HCT116 (cell line): ENCODE measurements at regions not wholly inside any gene's neighbourhood (a gene's known extent, or its start where the extent isn't known, plus 50 kb on each side); places are given as distances from the start of the nearest gene placed in this dataset.

ENCODE experiments used
- ATAC-seq: fragments of 200-7000 bp; cut with Tn5 transposase; 2 replicates; pipeline ENCODE4 v1.9.1; 2020; ENCODE audit warnings: mild to moderate bottlenecking, moderate library complexity
- BruUV-seq: library from RNA; stranded (reverse); fragments of 400-500 nt; replicated peaks from 2 replicates; lab custom pipeline; 2021; lab: Mats Ljungman, UMichigan
- CTCF ChIA-PET: fragments of 300-600 bp; sonication (Branson Sonifier 250); formaldehyde crosslinking; loops from one replicate; lab custom pipeline; 2021; ENCODE audit warnings: antibody characterized with exemption; lab: Charles Lee
- POLR2A ChIA-PET: fragments of 300-600, 350-600 bp; sonication (Branson Sonifier 250); formaldehyde crosslinking; loops from one replicate; lab custom pipeline; 2021; ENCODE audit warnings: antibody characterized with exemption; lab: Charles Lee
- RAD21 ChIA-PET, 2 experiments: fragments of 300-600 bp; sonication (Branson Sonifier 250); formaldehyde crosslinking; loops; one replicate each; lab custom pipeline; 2023; ENCODE audit warnings: low total read pairs in 2 of 2; ENCODE audit not compliant: uncharacterized antibody in 2 of 2, unreplicated experiment in 2 of 2, low non-redundant PET in 1 of 2; lab: Charles Lee
- DNase-seq: peaks from one replicate; pipeline ENCODE4 v3.0.0-alpha.2; 2010; ENCODE audit warnings: low read depth, low spot score
- H2AFZ ChIP-seq: fragments of 200-600 bp; shearing (Covaris generic), sonication (generic); 2 replicates; pipeline ENCODE4 v1.6.1; 2017; ENCODE audit warnings: low read depth, mixed run types, mixed read lengths, antibody characterized with exemption, low read length; ENCODE audit not compliant: poor library complexity, severe bottlenecking
- H3K27ac ChIP-seq: 2 replicates; pipeline ENCODE4 v1.5.1; 2012; ENCODE audit warnings: low read depth, low read length
- H3K27me3 ChIP-seq: fragments of 200-600 bp; sonication (generic); 2 replicates; pipeline ENCODE4 v1.6.1; 2016; ENCODE audit warnings: mixed run types, low read length, mixed read lengths; ENCODE audit not compliant: insufficient read depth
- H3K36me3 ChIP-seq, 2 experiments: fragments of 200-500 bp in 1 of 2; fragments of 200-600 bp in 1 of 2; sonication (Bioruptor generic) in 1 of 2; sonication (generic) in 1 of 2; 2 replicates each; pipeline versions ENCODE4 v1.5.1 to v1.6.1; 2014 to 2016; ENCODE audit warnings: low read length in 2 of 2, inconsistent platforms in 1 of 2, mixed read lengths in 1 of 2, mixed run types in 1 of 2; ENCODE audit not compliant: insufficient read depth in 2 of 2, control insufficient read depth in 1 of 2
- H3K4me1 ChIP-seq, 2 experiments: fragments of 200-600 bp in 1 of 2; sonication (generic) in 1 of 2; 2 replicates each; pipeline versions ENCODE4 v1.5.1 to v1.6.1; 2012 to 2017; ENCODE audit warnings: low read length in 2 of 2, inconsistent platforms in 1 of 2, mild to moderate bottlenecking in 1 of 2, mixed read lengths in 1 of 2, mixed run types in 1 of 2, moderate library complexity in 1 of 2; ENCODE audit not compliant: insufficient read depth in 2 of 2, control insufficient read depth in 1 of 2
- H3K4me2 ChIP-seq: fragments of 200-600 bp; sonication (generic); 2 replicates; pipeline ENCODE4 v1.6.1; 2017; ENCODE audit warnings: mixed run types, low read length, mixed read lengths
- H3K4me3 ChIP-seq, 2 experiments: fragments of 200-600 bp in 1 of 2; sonication (generic) in 1 of 2; replicated peaks in 1 of 2; 2 replicates each; pipeline ENCODE4 v1.5.1; 2011 to 2016; ENCODE audit warnings: low read length in 2 of 2, control low read depth in 1 of 2, low read depth in 1 of 2, mild to moderate bottlenecking in 1 of 2, mixed read lengths in 1 of 2, mixed run types in 1 of 2
- H3K79me2 ChIP-seq: fragments of 200-600 bp; sonication (generic); 2 replicates; pipeline ENCODE4 v1.6.1; 2017; ENCODE audit warnings: mild to moderate bottlenecking, mixed run types, low read length, moderate library complexity, mixed read lengths; ENCODE audit not compliant: insufficient read depth
- H3K9ac ChIP-seq: fragments of 200-600 bp; sonication (generic); 2 replicates; pipeline ENCODE4 v1.6.1; 2016; ENCODE audit warnings: low read length, mixed read lengths
- H3K9me2 ChIP-seq: fragments of 200-600 bp; sonication (generic), shearing (Covaris generic); 2 replicates; pipeline ENCODE4 v1.6.1; 2017; ENCODE audit warnings: mixed run types, mild to moderate bottlenecking, moderate library complexity; ENCODE audit not compliant: insufficient read depth
- H3K9me3 ChIP-seq, 2 experiments: fragments of 200-500 bp in 1 of 2; fragments of 200-600 bp in 1 of 2; sonication (Bioruptor generic) in 1 of 2; sonication (generic) in 1 of 2; 2 replicates each; pipeline ENCODE4 v1.6.1; 2014 to 2017; ENCODE audit warnings: low read length in 2 of 2, mixed read lengths in 2 of 2, inconsistent platforms in 1 of 2, low read depth in 1 of 2, mild to moderate bottlenecking in 1 of 2, mixed run types in 1 of 2, moderate library complexity in 1 of 2; ENCODE audit not compliant: control insufficient read depth in 1 of 2, insufficient read depth in 1 of 2
- H4K20me1 ChIP-seq: fragments of 200-600 bp; sonication (generic), shearing (Covaris generic); 2 replicates; pipeline ENCODE4 v1.6.1; 2017; ENCODE audit warnings: mixed run types, mild to moderate bottlenecking, moderate library complexity; ENCODE audit not compliant: insufficient read depth
- ELF1 ChIP-seq: IDR thresholded peaks from 2 replicates; pipeline ENCODE4 v1.6.1; 2012; ENCODE audit warnings: low read depth, borderline replicate concordance
- EZH2phosphoT487 ChIP-seq: fragments of 200-600 bp; IDR thresholded peaks from 2 replicates; pipeline ENCODE4 v1.6.1; 2018; ENCODE audit warnings: antibody characterized with exemption, borderline replicate concordance
- JUND ChIP-seq: IDR thresholded peaks from 2 replicates; pipeline ENCODE4 v1.6.1; 2012
- POLR2AphosphoS5 ChIP-seq: IDR thresholded peaks from 2 replicates; pipeline ENCODE4 v1.6.1; 2011; ENCODE audit warnings: mild to moderate bottlenecking, low read depth, low read length, moderate library complexity
- RAD21 ChIP-seq: IDR thresholded peaks from 2 replicates; pipeline ENCODE4 v1.6.1; 2012; ENCODE audit warnings: low read depth, mild to moderate bottlenecking
- TCF7L2 ChIP-seq: IDR thresholded peaks from 2 replicates; pipeline ENCODE4 v1.7.0; 2011; ENCODE audit warnings: borderline replicate concordance, inconsistent platforms; ENCODE audit not compliant: insufficient read depth, insufficient read length; ENCODE audit errors: extremely low read depth
- ZNF274 ChIP-seq: fragments of 200-500 bp; sonication (Bioruptor generic); IDR thresholded peaks from 2 replicates; pipeline ENCODE4 v1.6.1; 2014; ENCODE audit warnings: mild to moderate bottlenecking, low read depth, low read length, inconsistent platforms
- intact Hi-C: fragments of 100-400 bp; cut with micrococcal nuclease; formaldehyde crosslinking; loops from 2 replicates; pipeline ENCODE4 v1.10.0; 2022
- TF ChIP-seq, protein P1 (sequence below): IDR thresholded peaks from 2 replicates; pipeline ENCODE4 v1.6.1; 2012; ENCODE audit warnings: low read depth

DNA sequence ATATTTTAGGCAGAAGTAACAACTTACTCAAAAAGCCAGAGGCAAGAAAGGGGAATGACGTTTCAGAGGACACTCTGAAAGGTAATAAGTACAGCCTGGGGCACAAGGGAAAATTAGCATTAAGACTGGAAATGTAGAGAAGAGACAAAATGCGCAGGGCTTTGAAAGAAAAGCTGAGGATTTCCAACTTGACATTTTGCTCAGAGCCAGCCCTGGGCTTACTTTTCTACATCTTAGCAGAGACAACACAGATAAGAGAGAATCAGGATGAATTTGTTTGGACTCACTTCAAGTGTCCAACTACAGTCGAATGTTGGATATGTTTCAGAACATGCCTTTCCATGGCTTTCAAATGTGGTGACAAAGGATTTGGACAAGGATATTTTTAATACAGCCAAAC, 808.9 kb upstream of the LUZP2 start:
- no TSS peak for BruUV-seq
- intact Hi-C loops: no loop called here
- no peak for TF ChIP-seq EZH2phosphoT487
- TF ChIP-seq ELF1: no peak
- no peak for TF ChIP-seq JUND
- TF ChIP-seq, protein P1, sequence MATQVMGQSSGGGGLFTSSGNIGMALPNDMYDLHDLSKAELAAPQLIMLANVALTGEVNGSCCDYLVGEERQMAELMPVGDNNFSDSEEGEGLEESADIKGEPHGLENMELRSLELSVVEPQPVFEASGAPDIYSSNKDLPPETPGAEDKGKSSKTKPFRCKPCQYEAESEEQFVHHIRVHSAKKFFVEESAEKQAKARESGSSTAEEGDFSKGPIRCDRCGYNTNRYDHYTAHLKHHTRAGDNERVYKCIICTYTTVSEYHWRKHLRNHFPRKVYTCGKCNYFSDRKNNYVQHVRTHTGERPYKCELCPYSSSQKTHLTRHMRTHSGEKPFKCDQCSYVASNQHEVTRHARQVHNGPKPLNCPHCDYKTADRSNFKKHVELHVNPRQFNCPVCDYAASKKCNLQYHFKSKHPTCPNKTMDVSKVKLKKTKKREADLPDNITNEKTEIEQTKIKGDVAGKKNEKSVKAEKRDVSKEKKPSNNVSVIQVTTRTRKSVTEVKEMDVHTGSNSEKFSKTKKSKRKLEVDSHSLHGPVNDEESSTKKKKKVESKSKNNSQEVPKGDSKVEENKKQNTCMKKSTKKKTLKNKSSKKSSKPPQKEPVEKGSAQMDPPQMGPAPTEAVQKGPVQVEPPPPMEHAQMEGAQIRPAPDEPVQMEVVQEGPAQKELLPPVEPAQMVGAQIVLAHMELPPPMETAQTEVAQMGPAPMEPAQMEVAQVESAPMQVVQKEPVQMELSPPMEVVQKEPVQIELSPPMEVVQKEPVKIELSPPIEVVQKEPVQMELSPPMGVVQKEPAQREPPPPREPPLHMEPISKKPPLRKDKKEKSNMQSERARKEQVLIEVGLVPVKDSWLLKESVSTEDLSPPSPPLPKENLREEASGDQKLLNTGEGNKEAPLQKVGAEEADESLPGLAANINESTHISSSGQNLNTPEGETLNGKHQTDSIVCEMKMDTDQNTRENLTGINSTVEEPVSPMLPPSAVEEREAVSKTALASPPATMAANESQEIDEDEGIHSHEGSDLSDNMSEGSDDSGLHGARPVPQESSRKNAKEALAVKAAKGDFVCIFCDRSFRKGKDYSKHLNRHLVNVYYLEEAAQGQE: no peak
- no peak for TF ChIP-seq TCF7L2
- TF ChIP-seq ZNF274: no peak
- no peak for TF ChIP-seq RAD21
- TF ChIP-seq POLR2AphosphoS5: no peak
- CTCF ChIA-PET: no interaction called here
- H3K79me2 ChIP-seq: no peaks in the 10 kb centered on the region
- no peaks in the 10 kb centered on the region for H3K27me3 ChIP-seq
- peaks cover 15 to 23% of the 10 kb centered on the region in 2 experiments; a peak in 2 of 4 replicates for H3K9me3 ChIP-seq
- H4K20me1 ChIP-seq: no peaks in the 10 kb centered on the region
- no peaks in the 10 kb centered on the region; a peak in 1 of 4 replicates for H3K36me3 ChIP-seq
- DNase-seq (no peak), ATAC-seq (no peak)
- H3K4me2 ChIP-seq: no peak overlapping the region
- H3K4me1 ChIP-seq: no peaks in the 10 kb centered on the region
- POLR2A ChIA-PET: no interaction called here
- H3K9me2 ChIP-seq: no peaks in the 10 kb centered on the region
- no peak overlapping the region for H3K9ac ChIP-seq
- RAD21 ChIA-PET: no interaction called here
- H3K27ac ChIP-seq: no peak overlapping the region
- no peak overlapping the region for H2AFZ ChIP-seq
- H3K4me3 ChIP-seq: no peak overlapping the region
